Upper lobe of left lung (tissue), 6 donors: ENCODE measurements at regions not wholly inside any gene's neighbourhood (a gene's known extent, or its start where the extent isn't known, plus 50 kb on each side); places are given as distances from the start of the nearest gene placed in this dataset.

ENCODE experiments used
- ATAC-seq, 2 donors: fragments of 200-7000 bp; cut with Tn5 transposase; one replicate each; pipeline ENCODE4 v1.9.1; 2022; ENCODE audit warnings: mild to moderate bottlenecking in 2 of 2, moderate library complexity in 2 of 2; ENCODE audit not compliant: low FRiP score in 2 of 2
- DNase-seq, 2 donors: peaks; one replicate each; pipeline ENCODE4 v3.0.0-alpha.2; 2019 to 2020
- H3K27ac ChIP-seq, 4 donors: fragments of 200-600 bp; sonication (generic); one replicate each; pipeline ENCODE4 v1.5.1; 2016 to 2019
- H3K27me3 ChIP-seq, 4 donors: fragments of 200-600 bp; sonication (generic); one replicate each; pipeline ENCODE4 v1.5.1; 2017 to 2019
- H3K36me3 ChIP-seq, 4 donors: fragments of 200-600 bp; sonication (generic); one replicate each; pipeline ENCODE4 v1.5.1; 2016 to 2019
- H3K4me1 ChIP-seq, 4 donors: fragments of 200-600 bp; sonication (generic); one replicate each; pipeline ENCODE4 v1.5.1; 2018 to 2019
- H3K4me3 ChIP-seq, 4 donors: fragments of 200-600 bp; sonication (generic); one replicate each; pipeline ENCODE4 v1.5.1; 2017 to 2019; ENCODE audit warnings: mild to moderate bottlenecking in 2 of 4, moderate library complexity in 1 of 4
- H3K9me3 ChIP-seq, 4 donors: fragments of 200-600 bp; sonication (generic); one replicate each; pipeline ENCODE4 v1.5.1; 2018 to 2019
- CTCF ChIP-seq, 6 experiments: fragments of 450-650 bp in 4 of 6; fragments of 200-600 bp in 2 of 6; sonication (generic) in 2 of 6; IDR thresholded peaks; one replicate each; pipeline ENCODE4 v1.5.1; 2016 to 2019; ENCODE audit warnings: antibody characterized with exemption in 6 of 6
- EP300 ChIP-seq, 4 donors: sonication (generic); formaldehyde crosslinking; IDR thresholded peaks; one replicate each; pipeline ENCODE4 v1.5.1; 2017; ENCODE audit warnings: antibody characterized with exemption in 4 of 4, control low read depth in 2 of 4
- POLR2A ChIP-seq, 4 donors: fragments of 450-650 bp; IDR thresholded peaks; one replicate each; pipeline ENCODE4 v1.5.1; 2016 to 2017; ENCODE audit warnings: antibody characterized with exemption in 4 of 4, mild to moderate bottlenecking in 2 of 4
- POLR2AphosphoS5 ChIP-seq, 2 donors: sonication (generic); formaldehyde crosslinking; IDR thresholded peaks; one replicate each; pipeline ENCODE4 v1.5.1; 2017; ENCODE audit warnings: antibody characterized with exemption in 2 of 2
- WGBS, 2 donors: methylation state at CpG; one replicate each; pipeline ENCODE4 v1.1.5; 2017 to 2018; 5-methylcytosine and 5-hydroxymethylcytosine counted together
- donor health status: DM: no; HTN: no; CAD: no; lungs with moderate emphysema.
- donor health status: DM: no; HTN: yes; CAD: no; lungs with severe emphysema.

DNA sequence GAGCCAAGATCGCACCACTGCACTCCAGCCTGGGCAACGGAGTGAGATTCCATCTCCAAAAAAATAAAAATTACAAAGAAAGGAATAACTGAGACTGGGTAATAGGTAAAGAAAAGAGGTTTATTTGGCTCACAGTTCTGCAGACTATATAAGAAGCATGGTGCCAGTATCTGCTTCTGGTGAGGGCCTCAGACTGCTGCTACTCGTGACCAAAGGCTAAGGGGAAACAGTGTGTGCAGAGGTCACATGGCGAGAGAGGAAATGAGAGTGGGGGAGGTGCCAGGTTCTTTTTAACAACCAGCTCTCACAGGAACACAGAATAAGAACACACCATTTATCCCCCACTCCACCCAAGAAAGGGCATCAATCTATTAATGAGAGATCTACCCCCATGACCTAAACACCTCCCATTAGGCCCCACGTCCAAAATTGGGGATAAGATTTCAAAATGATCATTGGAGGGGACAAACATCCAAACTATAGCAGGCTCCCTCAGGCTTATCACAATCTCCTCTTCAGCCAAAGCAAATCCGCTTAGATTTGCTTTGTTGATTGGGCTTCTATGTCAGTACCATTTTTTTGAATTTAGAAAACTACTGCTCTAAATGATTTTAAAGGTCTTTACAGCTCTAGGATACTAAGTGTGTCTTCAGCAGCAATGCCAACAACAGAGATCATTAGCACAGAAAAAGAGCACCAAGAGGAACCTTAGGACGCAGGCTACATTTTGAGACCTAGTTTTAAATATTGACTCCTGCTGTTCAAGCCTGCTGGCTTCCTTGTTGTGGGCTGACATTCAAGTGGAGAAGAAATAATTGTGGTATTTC lies 84.2 kb upstream of the TBL1XR1 start:
- Histone ChIP-seq H3K36me3 (no peaks in the 10 kb centered on the region), H3K9me3 (no peaks in the 10 kb centered on the region), H3K4me1 (peaks cover 12 to 24% (median 15%) of the 10 kb centered on the region in 4 donors), H3K27ac (no peak overlapping the region), H3K27me3 (no peaks in the 10 kb centered on the region), H3K4me3 (no peak overlapping the region)
- DNase-seq = peak in 1 of 2 donors; percentile 52
- WGBS, 2 donors = 72 to 73% methylated on average over 7 of the region's 7 CpGs
- no peak for TF ChIP-seq EP300 (IDR thresholded peaks at IDR 0.05)
- TF ChIP-seq POLR2AphosphoS5 (IDR thresholded peaks at IDR 0.05) = no peak
- no peak for TF ChIP-seq POLR2A (IDR thresholded peaks at IDR 0.05)
- TF ChIP-seq CTCF (IDR thresholded peaks at IDR 0.05) = no peak
- no peak for ATAC-seq

DNA sequence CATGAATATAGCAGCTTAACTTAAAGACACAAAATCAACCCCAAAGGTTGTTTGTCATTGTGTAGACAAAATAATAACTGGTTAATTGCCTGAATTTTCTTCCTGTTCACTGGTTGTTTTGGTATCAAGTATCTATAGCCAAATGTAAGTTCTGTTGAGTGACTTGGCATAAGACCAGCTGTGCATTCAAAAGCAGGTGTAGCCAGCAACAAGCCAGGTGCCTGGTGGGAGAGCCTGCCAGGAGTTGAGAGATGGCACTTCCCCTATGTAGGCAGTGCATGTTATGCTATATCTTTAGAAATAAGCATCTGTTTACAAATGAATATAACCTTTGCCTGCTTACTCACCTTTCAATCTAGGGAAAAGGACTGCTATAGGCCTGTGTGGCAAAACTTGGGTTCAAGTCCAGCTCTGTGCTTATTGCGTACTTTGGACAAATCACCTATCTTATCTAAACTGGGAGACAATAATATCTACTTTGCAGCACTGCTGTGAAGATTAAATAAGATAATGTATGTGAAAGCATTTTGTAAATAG lies 84.9 kb upstream of the TBL1XR1 start:
- no peaks in the 10 kb centered on the region for H3K27me3 ChIP-seq
- H3K36me3 ChIP-seq = no peaks in the 10 kb centered on the region
- DNase-seq (no peak), ATAC-seq (no peak)
- H3K4me1 ChIP-seq = peaks cover 12 to 24% (median 15%) of the 10 kb centered on the region in 4 donors
- WGBS, 2 donors = 96% methylated on average over 1 of the region's 1 CpG
- H3K4me3 ChIP-seq = no peak overlapping the region
- no peak for TF ChIP-seq POLR2A (IDR thresholded peaks at IDR 0.05)
- TF ChIP-seq POLR2AphosphoS5 (IDR thresholded peaks at IDR 0.05) = no peak
- TF ChIP-seq CTCF (IDR thresholded peaks at IDR 0.05) = no peak
- TF ChIP-seq EP300 (IDR thresholded peaks at IDR 0.05) = no peak
- no peaks in the 10 kb centered on the region for H3K9me3 ChIP-seq
- H3K27ac ChIP-seq = no peak overlapping the region

DNA sequence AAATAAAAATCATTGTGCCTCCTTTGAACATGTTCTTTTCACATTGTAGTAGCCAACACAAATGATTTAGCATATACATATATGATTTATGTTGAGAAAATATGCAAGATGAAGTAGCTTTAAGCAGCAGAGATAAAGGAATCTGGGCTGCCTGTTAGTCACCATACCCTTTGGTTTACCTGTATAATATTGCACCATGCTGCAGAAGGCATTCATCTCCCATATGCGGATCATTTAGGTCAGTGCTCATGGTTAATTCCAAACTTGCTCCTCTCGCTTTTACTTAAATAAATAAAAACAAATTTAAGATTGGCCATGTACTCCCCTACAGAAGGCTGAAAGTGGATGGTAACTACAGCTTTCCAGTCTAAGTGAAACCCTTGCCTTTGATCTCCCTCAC lies 86.7 kb upstream of the TBL1XR1 start:
- no peak overlapping the region for H3K4me3 ChIP-seq
- peak overlapping the region in 2 of 4 donors; percentile 37 to 48 for H3K27ac ChIP-seq
- ATAC-seq (peak in 1 of 2 donors; percentile 15), DNase-seq (no peak)
- TF ChIP-seq EP300 (IDR thresholded peaks at IDR 0.05) = no peak
- no peak for TF ChIP-seq CTCF (IDR thresholded peaks at IDR 0.05)
- no peak for TF ChIP-seq POLR2A (IDR thresholded peaks at IDR 0.05)
- no peak for TF ChIP-seq POLR2AphosphoS5 (IDR thresholded peaks at IDR 0.05)
- H3K27me3 ChIP-seq = no peaks in the 10 kb centered on the region
- H3K9me3 ChIP-seq = no peaks in the 10 kb centered on the region
- H3K4me1 ChIP-seq = peaks cover 12 to 24% (median 15%) of the 10 kb centered on the region in 4 donors
- WGBS, 2 donors = 67% methylated on average over 2 of the region's 2 CpGs
- H3K36me3 ChIP-seq = no peaks in the 10 kb centered on the region

GRCh38 chr3:177284383-177284881 lies 87.2 kb upstream of the TBL1XR1 start:
- WGBS, 2 donors = 20 to 33% methylated on average over 5 to 8 of the region's 8 CpGs
- H3K4me1 ChIP-seq = peaks cover 10 to 24% (median 14%) of the 10 kb centered on the region in 4 donors
- H3K9me3 ChIP-seq = no peaks in the 10 kb centered on the region
- DNase-seq = peak in 1 of 2 donors; percentile 79
- H3K4me3 ChIP-seq = peak overlapping the region in 1 of 4 donors; percentile 13
- H3K27me3 ChIP-seq = no peaks in the 10 kb centered on the region
- TF ChIP-seq POLR2A (IDR thresholded peaks at IDR 0.05) = no peak
- TF ChIP-seq EP300 (IDR thresholded peaks at IDR 0.05) = peak in 1 of 4 donors; percentile 47
- TF ChIP-seq POLR2AphosphoS5 (IDR thresholded peaks at IDR 0.05) = peak in 1 of 2 donors; percentile 17
- TF ChIP-seq CTCF (IDR thresholded peaks at IDR 0.05) = no peak
- H3K27ac ChIP-seq = peak overlapping the region in 2 of 4 donors; percentile 37 to 48
- peak; percentile 41 to 92 for ATAC-seq
- H3K36me3 ChIP-seq = no peaks in the 10 kb centered on the region
